Neuron (in vitro differentiated cells): ENCODE measurements at regions not wholly inside any gene's neighbourhood (a gene's known extent, or its start where the extent isn't known, plus 50 kb on each side); places are given as distances from the start of the nearest gene placed in this dataset.
"Not testable (repeated sequence)": the region's sequence is repeated elsewhere in the genome, so short reads cannot be mapped to it uniquely, and the experiment has no call there.

ENCODE experiments used
- H2AFZ ChIP-seq: one replicate; pipeline ENCODE4 v1.6.1; 2013; ENCODE audit warnings: low read depth, mild to moderate bottlenecking, inconsistent platforms, low read length, moderate library complexity
- H3K27me3 ChIP-seq: one replicate; pipeline ENCODE4 v1.6.1; 2013; ENCODE audit warnings: low read length; ENCODE audit not compliant: insufficient read depth
- H3K36me3 ChIP-seq: one replicate; pipeline ENCODE4 v1.6.1; 2013; ENCODE audit warnings: low read length; ENCODE audit not compliant: insufficient read depth
- H3K4me1 ChIP-seq: one replicate; pipeline ENCODE4 v1.6.1; 2013; ENCODE audit warnings: low read length; ENCODE audit not compliant: insufficient read depth
- H3K4me3 ChIP-seq: 2 replicates; pipeline ENCODE4 v1.5.1; 2013; ENCODE audit warnings: mild to moderate bottlenecking, low read length, moderate library complexity
- H3K9me3 ChIP-seq: one replicate; pipeline ENCODE4 v1.6.1; 2013; ENCODE audit warnings: low read length

GRCh38 chr4:186775902-186776301 lies 52.2 kb upstream of the FAT1 start:
- H2AFZ ChIP-seq = no peak overlapping the region
- peaks cover 2% of the 10 kb centered on the region for H3K27me3 ChIP-seq
- no peaks in the 10 kb centered on the region for H3K9me3 ChIP-seq
- no peaks in the 10 kb centered on the region for H3K36me3 ChIP-seq
- H3K4me1 ChIP-seq = no peaks in the 10 kb centered on the region
- H3K4me3 ChIP-seq = no peak overlapping the region

GRCh38 chr4:186778134-186778533 lies 54.5 kb upstream of the FAT1 start:
- no peak overlapping the region for H2AFZ ChIP-seq
- H3K27me3 ChIP-seq = peaks cover 2% of the 10 kb centered on the region
- H3K4me1 ChIP-seq = peaks cover 5% of the 10 kb centered on the region
- no peak overlapping the region for H3K4me3 ChIP-seq
- H3K36me3 ChIP-seq = no peaks in the 10 kb centered on the region
- H3K9me3 ChIP-seq = no peaks in the 10 kb centered on the region

GRCh38 chr4:186780291-186781031 lies 56.8 kb upstream of the FAT1 start:
- Histone ChIP-seq H3K4me3 (no peak overlapping the region), H3K36me3 (no peaks in the 10 kb centered on the region), H3K4me1 (peaks cover 5% of the 10 kb centered on the region), H3K27me3 (peaks cover 4% of the 10 kb centered on the region), H3K9me3 (no peaks in the 10 kb centered on the region), H2AFZ (no peak overlapping the region)

- H3K36me3 ChIP-seq = no peaks in the 10 kb centered on the region
- H3K4me3 ChIP-seq = no peak overlapping the region
- H3K9me3 ChIP-seq = no peaks in the 10 kb centered on the region
- no peak overlapping the region for H2AFZ ChIP-seq
- H3K27me3 ChIP-seq = peaks cover 4% of the 10 kb centered on the region
- H3K4me1 ChIP-seq = peaks cover 5% of the 10 kb centered on the region
Measured at GRCh38 chr4:186781032-186781917, 57.6 kb upstream of the FAT1 start.

GRCh38 chr4:186782302-186782701 lies 58.6 kb upstream of the FAT1 start:
- Histone ChIP-seq H3K36me3 (no peaks in the 10 kb centered on the region), H3K4me3 (no peak overlapping the region), H2AFZ (no peak overlapping the region), H3K27me3 (peaks cover 4% of the 10 kb centered on the region), H3K4me1 (peaks cover 9% of the 10 kb centered on the region), H3K9me3 (no peaks in the 10 kb centered on the region)

- peaks cover 38% of the 10 kb centered on the region for H3K4me1 ChIP-seq
- H3K27me3 ChIP-seq = peaks cover 4% of the 10 kb centered on the region
- no peaks in the 10 kb centered on the region for H3K36me3 ChIP-seq
- no peak overlapping the region for H3K4me3 ChIP-seq
- H3K9me3 ChIP-seq = peaks cover under 1% of the 10 kb centered on the region
- no peak overlapping the region for H2AFZ ChIP-seq
Measured at GRCh38 chr4:186787536-186787935, 63.9 kb upstream of the FAT1 start.

- Histone ChIP-seq H3K36me3 (no peaks in the 10 kb centered on the region), H2AFZ (no peak overlapping the region), H3K4me3 (no peak overlapping the region), H3K9me3 (peaks cover 5% of the 10 kb centered on the region), H3K4me1 (peaks cover 38% of the 10 kb centered on the region), H3K27me3 (no peaks in the 10 kb centered on the region)
Measured at GRCh38 chr4:186789651-186790050, 66.0 kb upstream of the FAT1 start.

GRCh38 chr4:186790630-186791029 lies 67.0 kb upstream of the FAT1 start:
- Histone ChIP-seq H3K27me3 (no peaks in the 10 kb centered on the region), H3K36me3 (no peaks in the 10 kb centered on the region), H2AFZ (no peak overlapping the region), H3K9me3 (peaks cover 5% of the 10 kb centered on the region), H3K4me1 (peaks cover 38% of the 10 kb centered on the region), H3K4me3 (no peak overlapping the region)

GRCh38 chr4:186792728-186793366 lies 69.2 kb upstream of the FAT1 start:
- H3K27me3 ChIP-seq = no peaks in the 10 kb centered on the region
- H3K4me1 ChIP-seq = peaks cover 28% of the 10 kb centered on the region
- no peak overlapping the region for H3K4me3 ChIP-seq
- peaks cover 5% of the 10 kb centered on the region for H3K9me3 ChIP-seq
- no peaks in the 10 kb centered on the region for H3K36me3 ChIP-seq
- H2AFZ ChIP-seq = no peak overlapping the region

GRCh38 chr4:186798951-186799659 lies 75.4 kb upstream of the FAT1 start:
- no peaks in the 10 kb centered on the region for H3K4me1 ChIP-seq
- no peaks in the 10 kb centered on the region for H3K27me3 ChIP-seq
- H2AFZ ChIP-seq = no peak overlapping the region
- H3K9me3 ChIP-seq = no peaks in the 10 kb centered on the region
- no peak overlapping the region for H3K4me3 ChIP-seq
- no peaks in the 10 kb centered on the region for H3K36me3 ChIP-seq

GRCh38 chr4:186805020-186805820 lies 81.6 kb upstream of the FAT1 start:
- Histone ChIP-seq H3K9me3 (no peaks in the 10 kb centered on the region), H3K36me3 (no peaks in the 10 kb centered on the region), H3K27me3 (no peaks in the 10 kb centered on the region), H2AFZ (no peak overlapping the region), H3K4me1 (peaks cover 8% of the 10 kb centered on the region), H3K4me3 (no peak overlapping the region)

GRCh38 chr4:186805917-186806316 lies 82.3 kb upstream of the FAT1 start:
- not testable (repeated sequence) for H3K36me3 ChIP-seq, H3K4me3 ChIP-seq, H2AFZ ChIP-seq, H3K27me3 ChIP-seq, H3K9me3 ChIP-seq
- peaks cover 13% of the 10 kb centered on the region for H3K4me1 ChIP-seq
